HG03521 (cell line): ENCODE measurements at regions not wholly inside any gene's neighbourhood (a gene's known extent, or its start where the extent isn't known, plus 50 kb on each side); places are given as distances from the start of the nearest gene placed in this dataset.
A peak's percentile ranks its signal among the peaks of the same experiment; 100 is the strongest.

Source experiments
- ATAC-seq: cut with Tn5 transposase; IDR thresholded peaks from one replicate; pipeline ENCODE4 v1.9.1; 2021; ENCODE audit warnings: mild to moderate bottlenecking, moderate library complexity; ENCODE audit not compliant: unreplicated experiment

DNA sequence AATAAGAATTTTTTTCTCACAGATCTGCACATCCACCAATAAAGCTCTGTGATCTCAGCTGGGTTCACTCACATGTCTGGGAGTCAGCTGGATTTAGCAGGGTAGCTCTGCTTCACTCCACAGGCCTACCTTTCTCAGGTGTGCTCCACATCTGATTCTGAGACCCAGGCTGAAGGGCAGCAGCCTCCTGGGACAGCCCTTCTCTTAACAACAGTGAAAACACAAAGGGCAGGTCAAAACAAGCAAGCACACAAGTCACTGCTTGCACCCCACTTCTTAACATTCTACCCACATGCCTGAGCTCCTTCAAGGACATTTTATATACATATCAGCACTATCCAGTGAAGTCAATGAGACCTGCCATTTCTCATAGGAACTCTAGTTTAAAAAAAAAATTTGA is 96.0 kb upstream of the MAP3K4 start:
- ATAC-seq = no peak

DNA sequence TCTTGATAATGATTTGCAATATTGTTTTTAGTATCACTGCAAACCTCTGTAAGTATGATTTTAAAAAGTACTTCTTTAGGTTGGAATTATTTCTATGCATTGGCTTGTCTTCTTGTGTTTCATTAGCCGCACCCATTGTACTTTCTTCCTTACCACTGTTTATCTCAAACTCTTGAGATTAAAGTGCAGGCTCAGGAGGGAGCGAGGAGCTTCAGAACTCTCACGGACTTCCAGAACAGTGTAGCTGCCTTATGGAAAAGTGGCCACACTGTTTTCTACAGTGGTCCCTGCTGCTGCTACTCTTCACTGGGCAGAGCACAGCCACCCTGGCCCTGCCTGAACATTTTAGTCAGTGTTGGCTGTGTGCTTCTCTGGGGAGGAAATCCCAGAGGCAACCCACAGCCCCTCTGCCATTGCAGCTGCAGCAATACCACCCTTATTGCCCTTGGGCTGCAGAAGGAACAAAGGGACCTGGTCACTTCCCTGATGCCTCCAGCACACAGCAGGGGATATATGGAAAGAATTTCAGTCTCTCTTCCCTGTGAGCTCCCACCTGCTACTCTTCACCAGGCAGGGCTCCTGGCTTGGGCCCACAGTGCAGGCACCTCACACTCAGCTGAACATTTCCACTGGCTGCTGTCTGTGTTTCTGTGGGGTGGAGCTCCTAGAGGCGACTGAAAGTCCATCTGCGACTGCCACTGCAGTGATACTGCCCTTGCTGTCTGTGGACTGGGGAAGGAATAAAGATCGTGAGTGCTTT is 91.7 kb upstream of the MAP3K4 start:
- no peak for ATAC-seq

DNA sequence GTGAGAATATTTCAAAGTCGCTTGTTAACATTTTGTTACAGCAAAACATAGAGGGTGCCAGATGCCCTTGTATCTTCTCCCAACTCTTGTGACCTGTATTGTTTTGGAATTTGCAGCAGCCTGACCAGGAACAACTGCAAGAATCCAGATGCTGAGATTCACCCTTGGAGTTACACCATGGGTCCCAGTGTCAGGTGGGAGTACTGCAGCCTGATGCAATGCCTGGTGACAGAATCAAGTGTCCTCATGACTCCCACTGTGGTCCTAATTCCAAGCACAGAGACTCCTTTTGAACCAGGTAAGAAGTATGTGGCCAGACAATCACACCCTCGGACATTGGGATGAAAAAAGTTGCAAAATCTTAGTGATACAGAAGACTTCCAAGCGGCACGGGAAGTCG is 79.6 kb upstream of the MAP3K4 start:
- no peak for ATAC-seq

DNA sequence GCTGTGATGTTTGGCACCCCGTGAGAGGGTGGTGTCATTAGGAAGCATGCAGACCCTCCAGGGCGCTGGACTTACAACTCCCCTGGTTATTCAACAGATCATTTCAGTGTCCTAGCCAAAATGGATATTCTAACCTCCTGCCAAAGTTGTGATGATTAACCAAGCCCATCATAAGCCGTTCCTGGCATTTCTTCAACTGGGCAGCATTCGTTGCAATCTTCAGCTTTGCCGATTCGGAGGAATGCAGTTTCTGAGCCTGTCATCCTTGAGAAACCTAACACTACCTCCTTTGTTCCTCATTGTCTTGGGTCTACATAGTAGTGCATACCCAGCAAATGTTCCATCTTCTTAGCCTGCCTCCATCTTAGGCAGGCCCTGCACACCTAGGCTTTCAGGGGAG is 79.2 kb upstream of the MAP3K4 start:
- ATAC-seq = no peak

DNA sequence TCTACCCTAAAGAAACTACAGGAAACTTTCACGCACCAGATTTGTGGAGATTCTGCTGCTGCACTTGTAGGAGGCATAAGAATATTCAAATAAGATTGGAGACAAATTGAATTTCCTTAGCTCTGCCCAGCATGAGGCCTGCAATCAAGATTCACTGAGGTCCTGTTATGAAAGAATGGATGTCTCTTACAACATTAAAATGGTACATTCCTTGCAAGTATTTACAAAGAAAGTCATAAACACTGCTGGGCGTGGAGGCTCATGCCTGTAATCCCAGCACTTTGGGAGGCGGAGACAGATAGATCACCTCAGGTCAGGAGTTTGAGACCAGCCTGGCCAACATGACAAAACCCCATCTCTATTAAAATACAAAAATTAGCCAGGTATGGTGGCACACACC is 74.0 kb upstream of the MAP3K4 start:
- ATAC-seq = no peak

DNA sequence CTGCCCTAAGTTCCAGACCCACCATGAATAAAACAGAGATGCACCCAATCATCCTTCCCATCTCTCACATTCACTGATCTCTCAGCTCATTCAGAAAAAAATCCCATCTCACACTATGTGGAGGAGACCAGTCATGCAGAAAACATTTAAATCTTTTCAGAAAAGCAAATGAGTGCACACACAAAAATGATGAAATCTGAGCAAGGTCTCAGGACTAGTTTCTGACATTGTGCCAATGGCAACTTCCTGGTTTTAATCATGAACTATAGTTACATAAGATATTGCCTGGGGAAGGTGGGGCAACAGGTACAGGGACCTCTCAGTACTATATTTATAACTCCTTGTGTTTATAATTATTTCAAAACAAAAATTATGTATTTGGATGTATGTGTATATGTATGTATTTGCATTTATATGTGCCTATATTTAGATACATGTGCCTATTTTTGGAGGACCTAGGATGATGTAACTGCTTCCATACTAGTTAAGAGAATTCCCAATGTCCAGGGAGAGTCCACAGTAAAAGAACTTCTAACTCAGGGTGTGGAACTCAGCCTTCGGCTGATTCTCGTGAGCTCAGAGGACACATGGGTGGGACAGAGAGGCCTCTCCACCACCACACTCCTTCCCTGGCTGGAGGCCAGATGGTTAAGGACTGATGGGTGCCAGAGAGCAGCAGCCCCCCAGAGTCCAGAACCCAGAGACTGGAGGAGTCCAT is 71.7 kb upstream of the MAP3K4 start:
- ATAC-seq = no peak

DNA sequence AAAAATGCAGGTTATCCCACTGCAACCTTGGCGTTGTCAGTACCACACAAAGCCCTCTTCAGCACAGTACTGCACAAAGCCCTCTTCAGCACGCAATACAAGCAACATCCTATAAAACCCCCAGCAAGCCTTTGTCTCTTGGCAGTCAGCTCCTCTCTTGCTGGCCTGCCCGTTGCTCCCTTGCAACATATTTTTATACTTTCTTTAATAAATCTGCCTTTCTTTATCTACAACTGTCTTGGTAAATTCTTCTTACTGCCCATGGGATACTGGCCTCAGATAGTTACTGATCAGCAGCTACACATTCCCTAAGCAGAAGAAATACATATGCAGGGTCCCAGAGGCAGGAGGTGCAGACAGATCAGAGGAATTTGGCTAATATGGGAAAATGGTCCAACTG is 70.5 kb upstream of the MAP3K4 start:
- ATAC-seq = no peak

DNA sequence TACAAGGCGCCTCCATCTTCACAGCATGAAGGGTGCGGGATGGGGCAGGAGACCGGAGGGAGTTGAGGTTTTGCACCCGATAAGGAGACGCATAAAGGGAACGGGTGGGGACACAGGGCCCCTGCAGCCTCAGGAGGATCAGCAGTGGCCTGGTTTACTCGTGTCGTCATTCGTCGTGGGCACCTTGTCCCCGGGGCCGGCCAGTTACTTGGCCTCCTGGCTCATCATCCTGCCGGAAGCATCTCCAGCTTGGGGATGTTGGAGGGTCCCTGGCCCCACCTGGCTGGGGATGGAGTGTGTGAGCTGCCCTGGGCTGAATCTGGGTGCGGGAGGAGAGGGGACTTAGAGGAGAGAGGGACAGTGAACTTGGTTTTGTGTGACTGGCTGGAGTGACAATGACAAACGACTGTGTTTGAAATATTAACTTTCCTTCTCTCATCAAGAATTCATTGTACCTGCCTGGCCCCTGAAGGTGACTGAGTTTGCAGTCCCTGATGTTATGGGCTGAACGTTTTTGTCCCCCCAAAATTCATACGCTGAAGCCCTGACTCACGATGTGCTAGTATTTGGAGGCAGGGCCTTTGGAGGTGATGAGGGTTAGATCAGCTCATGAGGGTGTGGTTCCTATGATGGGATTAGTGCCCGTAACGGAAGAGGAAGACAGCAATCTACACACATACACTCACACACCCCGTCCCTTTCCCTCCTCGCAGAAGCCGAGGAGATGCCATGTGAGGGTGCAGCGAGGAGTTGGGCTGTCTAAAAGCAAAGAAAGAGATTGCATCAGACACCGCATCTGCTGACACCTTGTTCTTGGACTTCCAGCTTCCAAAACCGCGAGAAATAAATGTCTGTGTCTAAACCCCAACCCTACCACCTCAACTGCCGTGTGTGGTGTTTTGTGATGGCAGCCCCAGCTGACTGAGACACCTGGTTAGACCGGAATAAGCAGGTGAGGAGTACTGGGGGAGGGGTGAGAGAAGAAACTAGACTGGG is 65.0 kb upstream of the MAP3K4 start:
- ATAC-seq = no peak

DNA sequence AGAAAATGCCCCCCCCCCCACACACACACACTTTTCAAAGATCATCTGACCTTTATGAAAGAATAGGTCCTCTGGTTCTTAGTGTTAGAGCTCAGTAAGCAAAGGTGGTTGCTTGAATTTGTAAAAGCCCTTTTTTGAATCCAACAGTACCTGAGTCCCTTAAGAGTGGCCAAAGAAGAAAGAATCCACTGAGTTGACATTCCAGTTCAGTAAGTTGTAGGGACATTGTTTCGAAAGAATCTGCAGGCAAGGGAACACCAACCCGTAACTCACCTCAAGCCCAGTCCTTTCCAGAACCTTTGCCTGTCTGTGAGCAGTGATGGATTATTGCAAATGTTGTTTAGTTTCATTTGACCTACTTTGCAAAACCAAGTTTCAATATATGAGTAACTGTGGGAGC is 64.2 kb upstream of the MAP3K4 start:
- no peak for ATAC-seq

DNA sequence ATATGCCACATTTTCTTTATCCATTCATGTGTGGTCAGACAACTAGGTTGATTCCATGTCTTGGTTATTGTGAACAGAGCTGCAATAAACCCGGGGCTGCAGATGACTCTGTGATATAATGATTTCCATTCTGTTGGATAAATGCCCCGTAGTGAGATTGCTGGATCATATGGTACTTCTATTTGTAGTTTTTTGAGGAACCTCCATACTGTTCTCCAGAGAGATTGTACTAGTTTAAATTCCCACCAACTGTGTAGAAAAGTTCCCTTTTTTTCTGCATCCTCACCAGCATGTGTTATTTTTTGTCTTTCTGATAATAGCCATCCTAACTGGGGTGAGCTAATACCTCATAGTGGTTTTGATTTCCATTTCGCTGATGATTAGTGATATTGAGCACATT is 62.2 kb upstream of the MAP3K4 start:
- ATAC-seq = no peak

DNA sequence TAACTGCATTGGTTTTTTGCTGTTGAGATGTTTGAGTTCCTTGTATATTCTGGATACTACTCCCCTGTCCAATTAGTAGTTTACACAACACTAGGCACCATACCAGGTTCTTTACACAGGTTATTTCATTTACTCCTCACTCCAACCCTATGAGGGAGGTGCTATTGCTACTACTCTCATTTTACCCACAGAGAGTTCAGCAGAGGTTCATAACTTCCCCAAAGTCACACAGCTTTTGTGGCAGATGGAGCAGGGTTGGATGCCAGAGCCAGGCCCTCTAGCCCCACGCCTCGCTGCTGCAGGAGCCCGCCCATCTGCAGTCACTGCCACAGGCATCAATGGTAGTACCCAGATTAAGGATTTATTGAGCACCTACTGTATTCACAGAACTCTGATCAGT is 61.7 kb upstream of the MAP3K4 start:
- no peak for ATAC-seq

DNA sequence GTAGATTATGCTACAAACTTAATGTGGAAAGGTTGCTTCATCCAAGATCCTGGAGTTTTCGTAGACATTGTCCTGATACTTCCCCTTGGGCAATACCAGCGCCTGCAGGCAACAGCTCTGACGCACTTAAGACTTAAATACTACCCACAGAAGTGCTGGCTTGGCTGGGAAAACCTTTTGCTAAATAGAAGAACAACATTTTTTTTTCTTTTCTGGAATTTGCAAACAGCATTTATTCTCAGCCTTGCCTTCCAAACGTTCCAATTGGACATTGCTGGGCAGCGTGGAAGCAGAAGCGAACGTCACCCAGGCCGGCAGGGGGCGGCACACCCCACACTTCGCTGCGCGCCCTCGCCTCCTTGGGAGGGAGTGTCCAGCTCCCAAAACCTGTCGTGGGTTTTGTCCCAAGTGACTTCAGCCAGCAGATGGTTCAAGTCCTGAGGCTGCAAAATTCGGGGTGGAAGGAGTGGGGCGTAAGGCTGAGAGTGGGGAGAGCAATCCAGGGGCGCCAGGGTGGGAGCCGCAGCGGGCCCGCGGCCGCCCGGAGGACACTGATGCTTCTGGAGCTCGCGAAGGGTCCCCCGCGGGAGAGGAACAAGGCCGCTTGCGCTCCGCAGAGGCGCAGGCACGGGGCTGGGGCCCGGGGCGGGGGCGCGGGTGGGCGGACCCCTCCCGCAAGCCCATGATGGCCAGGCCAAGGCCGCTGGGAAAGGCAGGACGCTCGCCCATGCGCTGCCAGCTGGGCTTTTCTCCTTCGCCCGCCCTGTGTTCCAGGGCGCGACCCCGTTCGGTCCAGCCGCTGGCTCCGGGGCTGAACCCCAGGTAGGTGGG is 60.8 kb upstream of the MAP3K4 start:
- ATAC-seq = peak; percentile 75

DNA sequence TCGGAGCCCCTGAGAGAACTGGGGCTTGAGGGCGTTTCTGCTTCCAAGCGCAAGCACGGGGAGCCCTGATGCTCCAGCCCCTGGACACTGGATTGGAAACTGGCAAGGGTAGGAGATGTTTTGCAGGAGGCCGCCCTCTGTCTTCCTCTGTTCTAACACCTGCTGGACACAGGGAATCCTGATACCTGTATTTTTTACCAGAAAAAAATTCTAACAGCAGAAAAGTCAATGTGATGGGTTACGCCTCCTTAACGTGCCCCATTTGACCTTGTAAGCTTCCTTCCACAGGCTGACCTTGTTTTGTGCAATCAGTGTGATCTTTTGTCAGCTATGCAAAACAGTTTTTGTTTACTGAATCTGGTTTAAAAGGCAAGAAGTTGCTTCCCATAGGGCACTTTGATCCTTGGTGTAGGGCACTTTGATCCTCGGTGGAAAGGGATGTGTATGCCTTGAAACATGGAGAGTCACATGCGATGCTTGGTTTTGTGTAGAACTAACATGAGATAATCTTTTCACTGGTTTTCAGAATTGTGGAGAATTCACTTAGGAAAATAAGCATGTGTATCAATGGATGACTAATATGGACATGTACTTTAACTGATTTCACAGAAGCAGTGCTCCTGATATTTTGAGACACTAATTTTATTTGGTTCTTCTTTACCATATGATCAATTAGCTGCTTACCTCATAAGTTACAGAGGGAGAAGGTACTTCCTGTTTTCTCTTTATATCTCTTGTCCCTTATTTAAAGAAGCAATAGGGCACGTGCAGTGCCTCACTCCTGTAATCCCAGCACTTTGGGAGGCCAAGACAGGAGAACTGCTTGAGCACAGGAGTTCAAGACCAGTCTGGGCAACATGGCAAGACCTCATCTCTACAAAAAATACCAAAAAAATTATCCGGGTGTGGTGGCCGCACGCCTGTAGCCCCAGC is 59.9 kb upstream of the MAP3K4 start:
- no peak for ATAC-seq

DNA sequence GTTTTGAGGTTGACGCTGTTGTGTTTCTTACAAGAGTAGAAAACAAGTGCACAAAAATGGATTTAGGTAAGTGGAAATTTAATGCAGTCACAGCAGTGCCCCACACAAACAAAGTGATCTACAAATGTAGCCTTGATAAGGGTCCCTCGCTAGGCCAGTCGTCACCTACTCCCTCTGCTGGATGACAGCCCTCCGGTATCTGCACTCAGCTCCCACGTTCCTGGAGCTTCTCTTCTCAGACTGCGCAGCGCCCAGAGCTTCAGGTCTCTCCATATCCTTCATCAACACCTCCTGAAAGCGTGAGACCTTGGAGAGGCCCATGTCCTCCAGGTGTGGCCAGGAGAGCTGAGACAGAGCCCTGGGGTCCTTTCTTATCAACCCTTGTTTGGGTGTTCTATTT is 58.3 kb upstream of the MAP3K4 start:
- ATAC-seq = no peak

DNA sequence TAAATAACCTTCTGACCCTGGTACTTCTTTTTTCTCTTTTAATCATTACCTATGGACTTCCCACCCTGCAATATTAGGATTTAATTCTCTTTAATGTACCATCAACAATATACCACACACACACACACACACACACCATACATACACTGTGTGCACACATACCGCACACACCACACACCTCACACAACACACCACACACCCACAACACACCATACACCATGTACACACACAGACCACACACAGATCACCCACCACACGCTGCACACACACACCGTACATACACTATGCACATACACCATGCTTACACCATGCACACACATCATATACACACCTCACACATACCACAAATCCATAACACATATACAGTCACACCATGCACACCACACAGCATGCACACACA is 57.4 kb upstream of the MAP3K4 start:
- ATAC-seq = no peak

DNA sequence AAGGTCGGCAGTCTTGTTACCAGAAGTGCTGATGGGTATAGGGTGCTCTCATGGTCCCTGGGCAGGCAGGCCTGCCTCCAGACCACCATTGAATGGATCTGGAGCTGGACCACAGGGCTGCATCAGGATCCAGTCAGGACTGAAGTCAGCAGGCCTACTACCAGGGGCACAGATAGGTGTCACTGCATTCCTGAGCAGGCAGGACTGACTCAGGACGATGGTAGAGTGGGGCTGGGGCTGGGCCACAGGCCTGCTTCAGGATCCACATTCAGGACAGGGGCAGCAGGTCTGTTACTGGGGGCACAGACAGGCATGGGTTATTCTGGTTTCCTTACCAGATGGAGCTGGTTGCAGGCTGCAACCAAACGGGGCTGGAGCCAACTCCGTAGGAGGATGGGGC is 51.4 kb upstream of the MAP3K4 start:
- no peak for ATAC-seq
